K562 (cell line): ENCODE measurements at regions not wholly inside any gene's neighbourhood (a gene's known extent, or its start where the extent isn't known, plus 50 kb on each side); places are given as distances from the start of the nearest gene placed in this dataset.

Source experiments
- ATAC-seq: fragments of 200-7000 bp; cut with Tn5 transposase; 3 replicates; pipeline ENCODE4 v1.9.1; 2020; ENCODE audit warnings: moderate library complexity
- BruUV-seq: library from RNA; stranded (reverse); fragments of 400-500 nt; replicated peaks from 2 replicates; lab custom pipeline; 2021; lab: Mats Ljungman, UMichigan
- CTCF ChIA-PET: fragments of 300-600 bp; formaldehyde crosslinking; extraction: SDS; loops from one replicate; lab custom pipeline; 2021; ENCODE audit warnings: low intra/inter-chr PET ratio; lab: Yijun Ruan, JAX
- POLR2A ChIA-PET: fragments of 300-600, 350-650 bp; sonication (Branson Sonifier 250); formaldehyde crosslinking; extraction: SDS; loops from one replicate; lab custom pipeline; 2021; ENCODE audit warnings: antibody characterized with exemption, inconsistent platforms; lab: Yijun Ruan, JAX
- DNase-seq, 4 experiments: peaks; one replicate each; pipeline versions ENCODE4 v3.0.0 to v3.0.0-alpha.2; 2011 to 2018; ENCODE audit warnings: low spot score in 3 of 4, mixed read lengths in 3 of 4; ENCODE audit errors: extremely low read depth in 1 of 4
- FAIRE-seq: peaks from 2 replicates; lab custom pipeline; 2011; peaks lifted over from hg19 to GRCh38; lab: Jason Lieb, UNC
- H2AFZ ChIP-seq: 2 replicates; pipeline ENCODE4 v1.6.0; 2011; ENCODE audit warnings: low read depth, low read length, control low read depth, inconsistent platforms
- H3K27ac ChIP-seq: fragments of 200-600 bp; 3 replicates; pipeline ENCODE4 v1.8.0; 2011; ENCODE audit warnings: low read depth, mild to moderate bottlenecking, control low read depth, inconsistent platforms, low read length, moderate library complexity, mixed read lengths; ENCODE audit errors: extremely low read depth
- H3K27me3 ChIP-seq, 2 experiments: fragments of 300-600 bp in 1 of 2; 2 replicates in 1 of 2; 3 replicates in 1 of 2; pipeline versions ENCODE4 v1.6.0 to v1.8.0; 2011; ENCODE audit warnings: inconsistent platforms in 2 of 2, low read length in 2 of 2, mild to moderate bottlenecking in 1 of 2, mixed read lengths in 1 of 2, moderate library complexity in 1 of 2; ENCODE audit not compliant: control insufficient read depth in 2 of 2, insufficient read depth in 2 of 2
- H3K36me3 ChIP-seq: fragments of 300-600 bp; 3 replicates; pipeline ENCODE4 v1.8.0; 2011; ENCODE audit warnings: mild to moderate bottlenecking, low read length, inconsistent platforms; ENCODE audit not compliant: control insufficient read depth, insufficient read depth
- H3K4me1 ChIP-seq, 2 experiments: fragments of 200-600 bp in 1 of 2; replicated peaks in 1 of 2; 2 replicates in 1 of 2; 3 replicates in 1 of 2; pipeline versions ENCODE4 v1.5.1 to v1.8.0; 2011; ENCODE audit warnings: inconsistent platforms in 2 of 2, low read length in 2 of 2, mild to moderate bottlenecking in 1 of 2, mixed read lengths in 1 of 2, moderate library complexity in 1 of 2; ENCODE audit not compliant: control insufficient read depth in 2 of 2, insufficient read depth in 2 of 2
- H3K4me2 ChIP-seq: 2 replicates; pipeline ENCODE4 v1.6.1; 2011; ENCODE audit warnings: low read length, control low read depth, inconsistent platforms, mixed read lengths; ENCODE audit not compliant: insufficient read depth
- H3K4me3 ChIP-seq: fragments of 200-600 bp; sonication (generic), shearing (Covaris generic); 2 replicates; pipeline ENCODE4 v1.5.1; 2016; ENCODE audit warnings: control low read depth, inconsistent platforms
- H3K79me2 ChIP-seq: fragments of 200-600 bp; 3 replicates; pipeline ENCODE4 v1.8.0; 2011; ENCODE audit warnings: low read length, inconsistent platforms; ENCODE audit not compliant: control insufficient read depth, insufficient read depth
- H3K9ac ChIP-seq, 2 experiments: 2 replicates each; pipeline versions ENCODE4 v1.6.0 to v1.6.1; 2011; ENCODE audit warnings: low read depth in 2 of 2, low read length in 2 of 2, control low read depth in 1 of 2, inconsistent platforms in 1 of 2, mild to moderate bottlenecking in 1 of 2, mixed read lengths in 1 of 2; ENCODE audit not compliant: insufficient read depth in 1 of 2
- H3K9me1 ChIP-seq: one replicate; pipeline ENCODE4 v1.6.0; 2011; ENCODE audit warnings: inconsistent platforms, mild to moderate bottlenecking, low read length, moderate library complexity; ENCODE audit not compliant: control insufficient read depth, insufficient read depth
- H3K9me3 ChIP-seq: replicated peaks from 2 replicates; pipeline ENCODE4 v1.5.1; 2011; ENCODE audit warnings: low read depth, low read length, inconsistent platforms; ENCODE audit not compliant: control insufficient read depth, insufficient read depth
- H4K20me1 ChIP-seq: replicated peaks from 2 replicates; pipeline ENCODE4 v1.6.1; 2011; ENCODE audit warnings: low read length, inconsistent platforms, mixed read lengths; ENCODE audit not compliant: control insufficient read depth, insufficient read depth
- CHCHD3 ChIP-seq: fragments of 250-450 bp; sonication (Bioruptor Pico); IDR thresholded peaks from 2 replicates; pipeline ENCODE4 v2.1.2; 2022; ENCODE audit warnings: mild to moderate bottlenecking
- DIDO1 ChIP-seq: fragments of 450-650 bp; IDR thresholded peaks from 2 replicates; pipeline ENCODE4 v1.6.1; 2016; ENCODE audit warnings: low read depth, missing biosample characterization, missing genetic modification characterization
- ESRRA ChIP-seq: fragments of 450-650 bp; IDR thresholded peaks from 2 replicates; pipeline ENCODE4 v1.6.1; 2014; ENCODE audit warnings: low read depth, mild to moderate bottlenecking, moderate library complexity, borderline replicate concordance
- HSF4 ChIP-seq: fragments of 250-450 bp; sonication (Bioruptor Pico); IDR thresholded peaks from 2 replicates; pipeline ENCODE4 v2.1.2; 2022; ENCODE audit warnings: mild to moderate bottlenecking, moderate library complexity, borderline replicate concordance
- YY1 ChIP-seq, 3 experiments: IDR thresholded peaks; 2 replicates each; pipeline ENCODE4 v1.6.1; 2011; ENCODE audit warnings: low read length in 2 of 3, mild to moderate bottlenecking in 2 of 3, moderate library complexity in 2 of 3, borderline replicate concordance in 1 of 3, control low read depth in 1 of 3, low read depth in 1 of 3; ENCODE audit not compliant: insufficient read depth in 3 of 3, insufficient replicate concordance in 2 of 3, control insufficient read depth in 1 of 3, insufficient read length in 1 of 3; ENCODE audit errors: extremely low read depth in 1 of 3
- in situ Hi-C: fragments of 300-500 bp; cut with MboI; formaldehyde crosslinking; loops from 4 replicates; pipeline ENCODE4 v1.15.0; 2018; ENCODE audit warnings: inconsistent platforms, mixed read lengths
- intact Hi-C: fragments of 100-400 bp; cut with micrococcal nuclease; formaldehyde crosslinking; loops from 2 replicates; pipeline ENCODE4 v1.14.2; 2022
- TF ChIP-seq, protein P1 (sequence below): fragments of 250-450 bp; sonication (Bioruptor Pico); IDR thresholded peaks from 2 replicates; pipeline ENCODE4 v1.8.0; 2021; ENCODE audit warnings: moderate library complexity, mild to moderate bottlenecking, inconsistent platforms
- TF ChIP-seq, protein P2 (sequence below): fragments of 250-450 bp; sonication (Bioruptor Pico); IDR thresholded peaks from 2 replicates; pipeline ENCODE4 v1.5.0; 2020; ENCODE audit warnings: mild to moderate bottlenecking
- TF ChIP-seq, protein P3 (sequence below): fragments of 250-450 bp; sonication (Bioruptor Pico); IDR thresholded peaks from 2 replicates; pipeline ENCODE4 v1.6.1; 2021; ENCODE audit warnings: mild to moderate bottlenecking

DNA sequence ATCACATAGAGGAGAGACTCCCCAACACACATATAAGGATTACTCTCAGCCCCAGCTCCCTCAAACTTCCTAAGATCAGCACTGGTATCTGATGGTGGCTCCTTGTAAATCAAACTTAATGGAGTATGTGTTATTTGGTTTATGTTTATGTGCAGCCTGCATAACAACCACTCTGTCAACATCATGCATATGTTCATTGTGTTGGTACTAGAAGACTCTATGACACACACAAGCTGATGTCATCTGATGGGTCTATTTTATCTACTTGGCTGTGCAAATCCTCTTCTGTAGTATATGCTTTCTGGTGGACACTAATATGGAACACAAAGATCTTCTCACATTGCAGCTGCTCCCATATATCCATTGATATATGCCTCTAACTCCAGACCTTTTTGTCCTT is 134.0 kb upstream of the FAM174A start:
- ChIA-PET CTCF (no interaction called here), POLR2A (no interaction called here)
- Histone ChIP-seq H3K4me1 (no peaks in the 10 kb centered on the region), H3K27me3 (no peaks in the 10 kb centered on the region), H3K36me3 (no peaks in the 10 kb centered on the region), H3K9ac (no peak overlapping the region), H2AFZ (no peak overlapping the region), H3K79me2 (no peaks in the 10 kb centered on the region), H3K9me1 (no peaks in the 10 kb centered on the region), H4K20me1 (no peaks in the 10 kb centered on the region), H3K9me3 (no peaks in the 10 kb centered on the region; the same call in 1 of the 2 replicates), H3K27ac (no peak overlapping the region), H3K4me2 (no peak overlapping the region), H3K4me3 (no peak overlapping the region)
- TF ChIP-seq CHCHD3 (CRISPR knock-in tag) (no peak), YY1 (IDR thresholded peaks at IDR 0.05; ENCODE audit: borderline replicate concordance in 1 of 3, control insufficient read depth in 1 of 3, extremely low read depth in 1 of 3, insufficient read depth in 3 of 3, insufficient read length in 1 of 3, insufficient replicate concordance in 2 of 3, low read depth in 1 of 3, low read length in 2 of 3) (no peak), HSF4 (CRISPR knock-in tag) (no peak), DIDO1 (no peak), ESRRA (no peak)
- TF ChIP-seq, protein P1, sequence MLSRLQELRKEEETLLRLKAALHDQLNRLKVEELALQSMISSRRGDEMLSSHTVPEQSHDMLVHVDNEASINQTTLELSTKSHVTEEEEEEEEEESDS (CRISPR knock-in tag), result no peak
- TF ChIP-seq, protein P2, sequence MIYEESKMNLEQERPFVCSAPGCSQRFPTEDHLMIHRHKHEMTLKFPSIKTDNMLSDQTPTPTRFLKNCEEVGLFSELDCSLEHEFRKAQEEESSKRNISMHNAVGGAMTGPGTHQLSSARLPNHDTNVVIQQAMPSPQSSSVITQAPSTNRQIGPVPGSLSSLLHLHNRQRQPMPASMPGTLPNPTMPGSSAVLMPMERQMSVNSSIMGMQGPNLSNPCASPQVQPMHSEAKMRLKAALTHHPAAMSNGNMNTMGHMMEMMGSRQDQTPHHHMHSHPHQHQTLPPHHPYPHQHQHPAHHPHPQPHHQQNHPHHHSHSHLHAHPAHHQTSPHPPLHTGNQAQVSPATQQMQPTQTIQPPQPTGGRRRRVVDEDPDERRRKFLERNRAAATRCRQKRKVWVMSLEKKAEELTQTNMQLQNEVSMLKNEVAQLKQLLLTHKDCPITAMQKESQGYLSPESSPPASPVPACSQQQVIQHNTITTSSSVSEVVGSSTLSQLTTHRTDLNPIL, result no peak
- TF ChIP-seq, protein P3, sequence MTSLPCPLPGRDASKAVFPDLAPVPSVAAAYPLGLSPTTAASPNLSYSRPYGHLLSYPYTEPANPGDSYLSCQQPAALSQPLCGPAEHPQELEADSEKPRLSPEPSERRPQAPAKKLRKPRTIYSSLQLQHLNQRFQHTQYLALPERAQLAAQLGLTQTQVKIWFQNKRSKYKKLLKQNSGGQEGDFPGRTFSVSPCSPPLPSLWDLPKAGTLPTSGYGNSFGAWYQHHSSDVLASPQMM (CRISPR knock-in tag), result no peak
- ATAC-seq, result no peak
- in situ Hi-C loops (no loop called here), intact Hi-C loops (no loop called here)
- no TSS peak for BruUV-seq
- DNase-seq, result no peak
- no peak for FAIRE-seq
